Left ventricle myocardium inferior (tissue), 1 donor: ENCODE measurements at regions not wholly inside any gene's neighbourhood (a gene's known extent, or its start where the extent isn't known, plus 50 kb on each side); places are given as distances from the start of the nearest gene placed in this dataset.

Experiments used
- DNase-seq: peaks from one replicate; pipeline ENCODE4 v3.0.0-alpha.2; 2020
- H3K27ac ChIP-seq: fragments of 200-600 bp; replicated peaks from 2 replicates; pipeline ENCODE4 v1.8.0; 2021
- H3K27me3 ChIP-seq: fragments of 200-600 bp; 2 replicates; pipeline ENCODE4 v1.8.0; 2021; ENCODE audit warnings: low read depth
- H3K36me3 ChIP-seq: fragments of 200-600 bp; 2 replicates; pipeline ENCODE4 v1.8.0; 2021
- H3K4me1 ChIP-seq: fragments of 200-600 bp; 2 replicates; pipeline ENCODE4 v1.8.0; 2021
- H3K4me3 ChIP-seq: fragments of 200-600 bp; 2 replicates; pipeline ENCODE4 v1.8.0; 2021; ENCODE audit warnings: mild to moderate bottlenecking, moderate library complexity
- H3K9me3 ChIP-seq: fragments of 200-600 bp; replicated peaks from 2 replicates; pipeline ENCODE4 v1.8.0; 2021
- intact Hi-C: fragments of 100-400 bp; cut with micrococcal nuclease; formaldehyde crosslinking; loops from one replicate; pipeline ENCODE4 v1.11.0; 2022
- TF ChIP-seq, protein P1 (sequence below): fragments of 200-600 bp; IDR thresholded peaks from 2 replicates; pipeline ENCODE4 v1.8.0; 2021; ENCODE audit warnings: antibody characterized with exemption, mild to moderate bottlenecking, borderline replicate concordance
- donor health status: DM: no; HTN: yes; CAD: no; lungs with severe emphysema.

DNA sequence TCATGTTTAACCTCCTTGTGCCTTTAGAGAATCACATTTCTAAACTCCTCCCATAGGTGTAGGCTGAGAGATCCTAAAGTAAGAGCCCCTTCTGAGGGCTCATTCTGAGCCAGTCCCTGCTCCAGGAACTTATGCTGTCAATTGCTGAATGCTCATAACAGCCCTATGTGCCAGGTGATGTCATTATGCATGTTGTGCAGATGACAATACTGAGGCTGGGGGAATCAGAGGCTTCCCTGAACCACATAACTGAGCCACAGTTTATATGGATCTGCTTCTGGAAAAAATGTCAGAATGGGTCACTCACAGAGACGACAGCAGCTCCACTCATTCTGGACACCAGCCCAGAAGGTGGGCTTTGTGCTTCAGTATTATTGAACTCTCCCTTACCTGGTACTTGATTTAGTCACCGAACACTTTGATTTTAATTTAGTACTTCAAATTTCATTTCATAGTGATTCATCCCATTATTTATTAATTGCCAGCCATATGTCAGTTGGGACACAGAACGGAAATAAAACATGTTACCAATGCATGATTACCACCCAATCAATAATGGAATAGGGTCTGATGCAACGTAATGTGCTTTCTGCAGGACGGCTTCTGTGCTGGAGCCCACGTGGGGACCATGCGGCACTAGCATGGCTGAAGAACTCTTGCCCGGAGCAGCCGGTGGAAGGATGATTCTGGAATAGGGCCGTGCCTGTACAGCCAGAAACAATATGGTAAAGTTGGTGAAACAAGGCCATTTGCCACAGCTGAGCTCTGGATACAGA lies 406.3 kb downstream of the IRX1 start:
- Histone ChIP-seq H3K9me3 (no peaks in the 10 kb centered on the region), H3K27ac (no peak overlapping the region), H3K36me3 (no peaks in the 10 kb centered on the region), H3K27me3 (peaks cover 9% of the 10 kb centered on the region), H3K4me1 (peaks cover 6% of the 10 kb centered on the region), H3K4me3 (no peak overlapping the region)
- TF ChIP-seq, protein P1, sequence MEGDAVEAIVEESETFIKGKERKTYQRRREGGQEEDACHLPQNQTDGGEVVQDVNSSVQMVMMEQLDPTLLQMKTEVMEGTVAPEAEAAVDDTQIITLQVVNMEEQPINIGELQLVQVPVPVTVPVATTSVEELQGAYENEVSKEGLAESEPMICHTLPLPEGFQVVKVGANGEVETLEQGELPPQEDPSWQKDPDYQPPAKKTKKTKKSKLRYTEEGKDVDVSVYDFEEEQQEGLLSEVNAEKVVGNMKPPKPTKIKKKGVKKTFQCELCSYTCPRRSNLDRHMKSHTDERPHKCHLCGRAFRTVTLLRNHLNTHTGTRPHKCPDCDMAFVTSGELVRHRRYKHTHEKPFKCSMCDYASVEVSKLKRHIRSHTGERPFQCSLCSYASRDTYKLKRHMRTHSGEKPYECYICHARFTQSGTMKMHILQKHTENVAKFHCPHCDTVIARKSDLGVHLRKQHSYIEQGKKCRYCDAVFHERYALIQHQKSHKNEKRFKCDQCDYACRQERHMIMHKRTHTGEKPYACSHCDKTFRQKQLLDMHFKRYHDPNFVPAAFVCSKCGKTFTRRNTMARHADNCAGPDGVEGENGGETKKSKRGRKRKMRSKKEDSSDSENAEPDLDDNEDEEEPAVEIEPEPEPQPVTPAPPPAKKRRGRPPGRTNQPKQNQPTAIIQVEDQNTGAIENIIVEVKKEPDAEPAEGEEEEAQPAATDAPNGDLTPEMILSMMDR, result no peak
- intact Hi-C loops, result no loop called here
- no peak for DNase-seq

DNA sequence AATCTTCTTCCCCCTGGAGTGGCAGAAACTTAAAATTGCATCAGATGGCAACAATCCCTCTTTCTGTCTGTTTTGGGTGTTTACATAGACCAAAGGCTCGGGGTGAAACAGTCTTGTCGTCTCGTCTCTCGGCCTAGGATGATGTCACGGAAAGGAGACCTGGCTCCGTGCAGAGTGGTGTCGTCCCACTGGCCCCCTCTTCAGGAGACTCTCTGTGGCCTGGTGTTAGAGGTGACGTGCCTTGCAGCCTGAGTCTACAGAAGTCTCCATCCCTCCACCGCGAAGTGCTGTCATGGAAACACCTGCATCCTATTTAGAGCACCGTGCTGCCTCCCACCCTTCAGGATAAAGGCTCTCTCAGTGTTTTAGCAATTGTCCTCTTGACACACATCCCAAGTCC lies 409.7 kb downstream of the IRX1 start:
- H3K4me1 ChIP-seq, result no peaks in the 10 kb centered on the region
- no peaks in the 10 kb centered on the region for H3K9me3 ChIP-seq
- no peaks in the 10 kb centered on the region for H3K36me3 ChIP-seq
- H3K27me3 ChIP-seq, result peaks cover under 1% of the 10 kb centered on the region
- H3K4me3 ChIP-seq, result no peak overlapping the region
- TF ChIP-seq, protein P1, result no peak
- H3K27ac ChIP-seq, result no peak overlapping the region
- intact Hi-C loops, result no loop called here
- DNase-seq, result no peak

DNA sequence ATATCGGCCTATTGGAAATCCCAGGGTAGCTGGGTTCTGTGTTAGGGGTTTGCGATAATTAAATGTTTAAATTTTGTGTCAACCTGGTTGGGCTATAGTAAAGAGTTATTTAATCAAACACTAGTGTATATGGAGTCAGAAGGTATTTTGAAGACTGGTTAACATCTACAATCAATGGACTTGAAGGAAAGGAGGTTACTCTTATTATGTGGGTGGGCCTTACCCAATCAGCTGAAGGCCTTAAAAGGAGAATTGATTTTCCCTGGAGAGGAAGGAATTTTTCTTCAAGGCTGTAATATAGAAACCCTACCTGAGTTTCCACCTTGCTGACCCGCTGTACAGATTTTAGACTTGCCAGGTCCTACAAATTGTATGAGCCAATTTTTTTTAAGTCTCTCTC lies 411.4 kb downstream of the IRX1 start:
- H3K27me3 ChIP-seq, result no peaks in the 10 kb centered on the region
- TF ChIP-seq, protein P1, result no peak
- no peaks in the 10 kb centered on the region for H3K36me3 ChIP-seq
- H3K9me3 ChIP-seq, result no peaks in the 10 kb centered on the region
- no peak overlapping the region for H3K27ac ChIP-seq
- no peaks in the 10 kb centered on the region for H3K4me1 ChIP-seq
- no peak for DNase-seq
- intact Hi-C loops, result no loop called here
- H3K4me3 ChIP-seq, result no peak overlapping the region

DNA sequence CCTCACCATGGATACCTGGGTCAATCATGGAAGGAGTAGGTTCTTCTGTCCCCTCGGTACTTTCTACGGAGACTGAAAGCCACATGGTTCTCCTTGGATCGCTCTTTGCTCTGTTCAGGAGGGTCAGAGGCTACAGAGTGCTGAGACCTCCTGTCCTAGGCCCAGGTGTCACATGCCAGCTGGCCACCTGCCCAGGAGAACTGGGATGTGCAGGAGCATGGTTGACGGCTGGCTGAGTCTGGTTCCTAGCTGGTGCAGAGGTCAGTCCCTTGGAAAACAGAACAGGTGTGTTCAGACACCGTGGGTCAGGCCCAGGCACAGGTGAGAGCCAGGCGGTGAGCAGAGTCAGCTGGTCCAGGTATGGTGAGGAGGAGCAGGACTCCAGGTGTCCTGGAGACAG lies 416.3 kb downstream of the IRX1 start:
- intact Hi-C loops, result no loop called here
- H3K36me3 ChIP-seq, result no peaks in the 10 kb centered on the region
- H3K4me1 ChIP-seq, result peaks cover 12% of the 10 kb centered on the region
- H3K9me3 ChIP-seq, result no peaks in the 10 kb centered on the region
- no peak overlapping the region for H3K27ac ChIP-seq
- H3K4me3 ChIP-seq, result no peak overlapping the region
- no peak for DNase-seq
- H3K27me3 ChIP-seq, result peaks cover 4% of the 10 kb centered on the region
- TF ChIP-seq, protein P1, result no peak

DNA sequence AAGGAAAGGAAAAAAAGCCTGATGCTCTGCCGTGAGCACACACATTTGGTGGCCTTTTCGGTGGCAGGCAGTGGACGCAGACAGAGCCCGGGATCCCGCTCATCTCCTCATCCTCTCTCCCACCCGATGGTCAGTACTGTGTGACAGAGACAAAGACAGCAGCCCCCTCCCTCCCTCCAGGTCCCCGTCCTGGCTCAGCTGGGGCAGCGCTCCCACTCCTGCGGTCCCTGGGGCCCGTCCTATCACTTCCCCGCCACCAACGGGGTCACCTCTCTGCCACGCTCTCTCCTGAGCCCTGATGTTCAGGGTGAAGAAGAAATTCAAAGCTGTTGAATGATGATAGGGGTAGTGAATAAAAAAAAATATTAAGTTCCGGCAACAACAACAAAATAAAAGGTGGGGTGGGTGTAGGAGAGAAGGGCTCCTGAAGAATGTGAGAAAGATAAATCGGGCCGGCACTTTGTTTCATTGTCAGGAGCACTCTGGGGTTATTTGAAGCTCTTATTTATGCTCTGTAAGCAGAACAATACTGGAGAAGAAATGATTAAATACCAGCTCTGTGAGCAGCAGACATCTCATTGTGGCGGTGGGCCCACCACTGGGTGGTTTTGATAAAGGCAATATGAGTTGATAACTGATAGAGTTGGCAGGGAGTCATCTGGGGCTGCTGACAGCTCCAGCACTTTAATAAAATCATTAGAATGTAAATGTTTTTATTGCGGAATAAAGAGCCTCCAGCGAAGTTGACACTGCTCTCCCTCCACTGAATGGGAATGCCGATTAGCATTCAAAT lies 417.7 kb downstream of the IRX1 start:
- H3K36me3 ChIP-seq, result no peaks in the 10 kb centered on the region
- no peak overlapping the region for H3K4me3 ChIP-seq
- H3K9me3 ChIP-seq, result no peaks in the 10 kb centered on the region
- intact Hi-C loops, result no loop called here
- H3K27ac ChIP-seq, result no peak overlapping the region
- TF ChIP-seq, protein P1, result no peak
- H3K27me3 ChIP-seq, result peaks cover 4% of the 10 kb centered on the region
- peaks cover 13% of the 10 kb centered on the region for H3K4me1 ChIP-seq
- DNase-seq, result no peak
